ENCODE measurements at regions not wholly inside any gene's neighbourhood (a gene's known extent, or its start where the extent isn't known, plus 50 kb on each side); places are given as distances from the start of the nearest gene placed in this dataset.

DNA sequence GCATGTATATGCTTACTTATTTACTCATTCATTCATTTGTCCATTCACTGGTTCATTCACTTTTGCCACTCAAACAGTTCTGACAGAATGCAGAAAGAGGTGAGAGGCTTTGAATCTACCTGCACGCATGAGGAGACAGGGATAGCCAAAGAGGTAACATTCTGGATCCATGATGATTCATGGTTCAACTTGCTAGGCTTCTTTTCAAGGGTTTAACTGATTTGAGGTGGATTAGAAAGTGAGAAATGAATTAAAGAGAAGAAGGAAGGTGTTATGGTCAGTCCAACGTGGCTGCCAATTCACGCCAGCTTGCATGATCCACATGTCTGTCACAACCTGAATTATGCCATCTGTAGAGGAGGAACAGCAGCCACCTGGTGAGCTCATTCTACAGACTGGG, 260.6 kb downstream of the ARRDC4 start:
- DNase-seq (ENCODE audit: extremely low spot score, unreplicated experiment), result no peak
- Mint-ChIP-seq H3K27ac (no peak overlapping the region), H3K9me3 (no peaks in the 10 kb centered on the region), H3K4me3 (no peak overlapping the region), H3K4me1 (ENCODE audit: unreplicated experiment) (no peaks in the 10 kb centered on the region), H3K27me3 (peaks cover 24% of the 10 kb centered on the region), H3K36me3 (no peaks in the 10 kb centered on the region)
- TF ChIP-seq, protein P1, sequence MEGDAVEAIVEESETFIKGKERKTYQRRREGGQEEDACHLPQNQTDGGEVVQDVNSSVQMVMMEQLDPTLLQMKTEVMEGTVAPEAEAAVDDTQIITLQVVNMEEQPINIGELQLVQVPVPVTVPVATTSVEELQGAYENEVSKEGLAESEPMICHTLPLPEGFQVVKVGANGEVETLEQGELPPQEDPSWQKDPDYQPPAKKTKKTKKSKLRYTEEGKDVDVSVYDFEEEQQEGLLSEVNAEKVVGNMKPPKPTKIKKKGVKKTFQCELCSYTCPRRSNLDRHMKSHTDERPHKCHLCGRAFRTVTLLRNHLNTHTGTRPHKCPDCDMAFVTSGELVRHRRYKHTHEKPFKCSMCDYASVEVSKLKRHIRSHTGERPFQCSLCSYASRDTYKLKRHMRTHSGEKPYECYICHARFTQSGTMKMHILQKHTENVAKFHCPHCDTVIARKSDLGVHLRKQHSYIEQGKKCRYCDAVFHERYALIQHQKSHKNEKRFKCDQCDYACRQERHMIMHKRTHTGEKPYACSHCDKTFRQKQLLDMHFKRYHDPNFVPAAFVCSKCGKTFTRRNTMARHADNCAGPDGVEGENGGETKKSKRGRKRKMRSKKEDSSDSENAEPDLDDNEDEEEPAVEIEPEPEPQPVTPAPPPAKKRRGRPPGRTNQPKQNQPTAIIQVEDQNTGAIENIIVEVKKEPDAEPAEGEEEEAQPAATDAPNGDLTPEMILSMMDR (conservative IDR thresholded peaks at IDR 0.05), result no peak

DNA sequence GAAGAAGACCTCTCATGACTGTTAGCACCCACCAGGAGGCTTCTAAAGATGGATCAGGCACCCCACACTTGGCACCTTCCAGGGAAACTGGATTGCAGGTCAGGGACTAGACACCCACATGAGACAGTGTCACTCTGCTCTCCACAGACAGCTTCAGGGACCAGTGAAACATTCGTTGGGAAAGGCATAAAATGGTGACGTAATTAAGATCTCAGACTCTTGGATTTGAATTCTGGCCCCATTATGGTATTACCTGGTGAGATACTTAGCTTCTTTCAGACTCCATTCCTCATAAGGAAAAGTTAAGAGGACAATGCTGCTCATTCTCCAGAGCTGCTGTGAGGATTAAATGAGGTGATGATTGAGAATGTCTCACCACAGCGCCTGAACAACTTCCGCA, 261.1 kb downstream of the ARRDC4 start:
- TF ChIP-seq, protein P1 (conservative IDR thresholded peaks at IDR 0.05), result no peak
- Mint-ChIP-seq H3K4me3 (no peak overlapping the region), H3K4me1 (ENCODE audit: unreplicated experiment) (no peaks in the 10 kb centered on the region), H3K27ac (no peak overlapping the region), H3K36me3 (no peaks in the 10 kb centered on the region), H3K9me3 (no peaks in the 10 kb centered on the region), H3K27me3 (peaks cover 25% of the 10 kb centered on the region)
- DNase-seq (ENCODE audit: extremely low spot score, unreplicated experiment), result no peak

DNA sequence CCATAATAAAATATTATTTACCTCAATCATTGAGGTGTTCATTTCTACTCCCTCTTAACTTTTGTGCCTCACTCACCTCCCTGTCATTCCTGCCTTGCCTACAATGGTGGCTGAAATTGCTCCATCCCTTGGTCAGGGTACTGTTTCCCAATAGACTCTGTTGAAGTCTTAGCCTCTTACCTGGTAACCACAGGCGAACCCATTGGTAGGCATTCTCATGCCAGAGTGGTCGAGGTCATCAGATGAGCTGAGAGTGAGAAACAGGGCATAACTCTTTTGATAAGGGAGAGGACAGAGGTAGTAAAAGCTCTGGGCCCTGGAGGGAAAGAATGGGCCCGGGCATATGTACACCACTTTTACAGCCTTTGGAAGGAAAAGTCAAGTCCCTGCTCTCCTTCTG, 265.6 kb downstream of the ARRDC4 start:
- Mint-ChIP-seq H3K4me3 (no peak overlapping the region), H3K27ac (no peak overlapping the region), H3K4me1 (ENCODE audit: unreplicated experiment) (no peaks in the 10 kb centered on the region), H3K36me3 (no peaks in the 10 kb centered on the region), H3K9me3 (no peaks in the 10 kb centered on the region), H3K27me3 (peaks cover 37% of the 10 kb centered on the region)
- no peak for DNase-seq (ENCODE audit: extremely low spot score, unreplicated experiment)
- TF ChIP-seq, protein P1 (conservative IDR thresholded peaks at IDR 0.05), result no peak

DNA sequence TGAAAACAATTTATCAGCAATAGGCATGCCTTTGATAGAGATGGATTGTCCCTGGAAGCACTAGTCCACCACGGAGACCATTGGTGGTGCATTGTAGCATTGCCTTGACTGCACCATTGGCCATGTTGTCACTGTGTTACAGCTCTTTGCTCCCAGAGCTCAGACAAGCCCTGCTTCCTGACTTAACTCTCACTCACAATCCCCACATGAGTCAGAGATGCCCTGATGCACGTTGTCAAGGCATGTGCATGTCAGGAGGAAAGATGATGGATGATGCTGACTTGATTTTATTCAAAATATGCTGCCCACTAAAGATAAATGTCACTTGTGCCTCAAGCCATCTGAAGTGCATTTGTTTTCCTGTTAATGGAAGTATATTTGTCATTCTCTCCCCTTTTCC, 266.1 kb downstream of the ARRDC4 start:
- no peak for DNase-seq (ENCODE audit: extremely low spot score, unreplicated experiment)
- Mint-ChIP-seq H3K27me3 (peaks cover 33% of the 10 kb centered on the region), H3K27ac (no peak overlapping the region), H3K36me3 (no peaks in the 10 kb centered on the region), H3K9me3 (no peaks in the 10 kb centered on the region), H3K4me1 (ENCODE audit: unreplicated experiment) (no peaks in the 10 kb centered on the region), H3K4me3 (no peak overlapping the region)
- TF ChIP-seq, protein P1 (conservative IDR thresholded peaks at IDR 0.05), result no peak

DNA sequence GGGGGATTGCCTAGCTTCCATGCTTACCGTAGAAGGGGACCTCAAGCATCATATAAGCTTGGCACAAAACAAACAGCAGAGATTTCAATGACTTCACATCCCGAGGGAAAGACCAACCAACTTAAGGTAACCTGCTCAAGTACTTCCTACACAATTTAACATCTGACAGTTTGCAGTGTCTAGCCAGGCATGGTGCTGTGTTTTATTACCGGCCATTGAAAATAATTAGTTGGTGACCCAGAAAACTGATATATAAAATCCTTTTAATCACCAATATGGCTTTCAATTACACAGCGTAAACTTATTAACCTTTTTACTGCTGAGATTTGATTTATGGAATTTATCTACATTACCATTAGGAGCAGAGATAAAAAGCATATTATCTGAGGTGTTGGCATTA, 268.3 kb downstream of the ARRDC4 start:
- Mint-ChIP-seq H3K4me3 (no peak overlapping the region), H3K36me3 (no peaks in the 10 kb centered on the region), H3K9me3 (peaks cover 7% of the 10 kb centered on the region), H3K27ac (no peak overlapping the region), H3K4me1 (ENCODE audit: unreplicated experiment) (no peaks in the 10 kb centered on the region), H3K27me3 (peaks cover 23% of the 10 kb centered on the region)
- TF ChIP-seq, protein P1 (conservative IDR thresholded peaks at IDR 0.05), result no peak
- no peak for DNase-seq (ENCODE audit: extremely low spot score, unreplicated experiment)

DNA sequence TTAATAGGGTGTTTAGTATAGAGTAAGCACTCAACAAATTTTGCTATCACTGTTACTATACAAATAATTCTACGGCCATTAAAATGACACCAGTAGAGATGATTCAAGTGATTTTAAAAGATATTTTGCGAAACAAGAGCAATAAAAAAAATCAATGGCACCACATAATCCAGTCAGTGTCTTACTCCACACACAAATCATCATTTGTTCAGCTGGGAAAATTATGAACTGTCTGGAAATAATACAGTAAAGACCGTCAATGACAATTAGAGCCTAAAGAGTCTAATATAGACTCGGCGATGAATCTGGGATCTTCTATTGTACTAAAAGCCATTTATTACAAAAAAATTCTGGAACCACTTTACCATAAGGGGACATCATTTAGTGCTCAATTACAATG, 270.5 kb downstream of the ARRDC4 start:
- no peak overlapping the region for H3K4me3 Mint-ChIP-seq
- no peak overlapping the region for H3K27ac Mint-ChIP-seq
- no peak for DNase-seq (ENCODE audit: extremely low spot score, unreplicated experiment)
- no peaks in the 10 kb centered on the region for H3K36me3 Mint-ChIP-seq
- peaks cover 29% of the 10 kb centered on the region for H3K27me3 Mint-ChIP-seq
- TF ChIP-seq, protein P1 (conservative IDR thresholded peaks at IDR 0.05), result no peak
- peaks cover 8% of the 10 kb centered on the region for H3K9me3 Mint-ChIP-seq
- H3K4me1 Mint-ChIP-seq (ENCODE audit: unreplicated experiment), result no peaks in the 10 kb centered on the region
